NCI-H69 (cell line): ENCODE measurements at regions not wholly inside any gene's neighbourhood (a gene's known extent, or its start where the extent isn't known, plus 50 kb on each side); places are given as distances from the start of the nearest gene placed in this dataset.
A peak's percentile ranks its signal among the peaks of the same experiment; 100 is the strongest.

Experiments
- DNase-seq: peaks from one replicate; lab custom pipeline; 2025; lab: John Stamatoyannopoulos, UW

GRCh38 chr2:67041051-67041450 is 356.1 kb upstream of the ETAA1 start:
- DNase-seq = no peak

GRCh38 chr2:67043781-67044478 is 353.2 kb upstream of the ETAA1 start:
- no peak for DNase-seq

- DNase-seq = peak; percentile 17
These were observed 350.5 kb upstream of the ETAA1 start for GRCh38 chr2:67046591-67046990.

- no peak for DNase-seq
These were observed 348.8 kb upstream of the ETAA1 start for GRCh38 chr2:67048314-67048713.

GRCh38 chr2:67050622-67051021 is 346.5 kb upstream of the ETAA1 start:
- peak; percentile 44 for DNase-seq

- peak; percentile 47 for DNase-seq
These were observed 342.4 kb upstream of the ETAA1 start for GRCh38 chr2:67054728-67055127.

GRCh38 chr2:67055387-67056304 is 341.5 kb upstream of the ETAA1 start:
- no peak for DNase-seq

GRCh38 chr2:67057123-67057522 is 340.0 kb upstream of the ETAA1 start:
- DNase-seq = no peak

- no peak for DNase-seq
These were observed 339.0 kb upstream of the ETAA1 start for GRCh38 chr2:67057901-67058703.

- no peak for DNase-seq
These were observed 332.1 kb upstream of the ETAA1 start for GRCh38 chr2:67065046-67065445.

- peak; percentile 44 for DNase-seq
These were observed 330.4 kb upstream of the ETAA1 start for GRCh38 chr2:67066782-67067181.

- DNase-seq = no peak
These were observed 329.5 kb upstream of the ETAA1 start for GRCh38 chr2:67067656-67068055.

GRCh38 chr2:67070826-67071225 is 326.3 kb upstream of the ETAA1 start:
- DNase-seq = no peak

- DNase-seq = no peak
These were observed 322.1 kb upstream of the ETAA1 start for GRCh38 chr2:67075056-67075455.

- DNase-seq = no peak
These were observed 321.4 kb upstream of the ETAA1 start for GRCh38 chr2:67075530-67076238.

GRCh38 chr2:67076239-67076624 is 320.9 kb upstream of the ETAA1 start:
- no peak for DNase-seq

- DNase-seq = no peak
These were observed 317.4 kb upstream of the ETAA1 start for GRCh38 chr2:67079729-67080128.

- DNase-seq = no peak
These were observed 314.3 kb upstream of the ETAA1 start for GRCh38 chr2:67082813-67083212.

- DNase-seq = no peak
These were observed 313.2 kb upstream of the ETAA1 start for GRCh38 chr2:67083951-67084350.

GRCh38 chr2:67085146-67085545 is 312.0 kb upstream of the ETAA1 start:
- no peak for DNase-seq

GRCh38 chr2:67091681-67092080 is 305.5 kb upstream of the ETAA1 start:
- no peak for DNase-seq

- DNase-seq = no peak
These were observed 302.0 kb upstream of the ETAA1 start for GRCh38 chr2:67095121-67095520.
